Pons (tissue), 1 donor: ENCODE measurements at regions not wholly inside any gene's neighbourhood (a gene's known extent, or its start where the extent isn't known, plus 50 kb on each side); places are given as distances from the start of the nearest gene placed in this dataset.

ENCODE experiments used
- DNase-seq: peaks from one replicate; pipeline ENCODE4 v3.0.0-alpha.2; 2016; ENCODE audit warnings: low spot score

- DNase-seq, result peak; percentile 69
These were observed 336.1 kb downstream of the MAF start for GRCh38 chr16:79264237-79265109.

- DNase-seq, result no peak
These were observed 337.1 kb downstream of the MAF start for GRCh38 chr16:79263425-79263824.
